RCC 7860 (cell line): ENCODE measurements at regions not wholly inside any gene's neighbourhood (a gene's known extent, or its start where the extent isn't known, plus 50 kb on each side); places are given as distances from the start of the nearest gene placed in this dataset.

Source experiments
- DNase-seq: peaks from one replicate; pipeline ENCODE4 v3.0.0-alpha.2; 2015; ENCODE audit warnings: low spot score
- FAIRE-seq: peaks from 2 replicates; lab custom pipeline; 2012; peaks lifted over from hg19 to GRCh38; lab: Jason Lieb, UNC

- DNase-seq (no peak), FAIRE-seq (no peak)
These were observed 225.0 kb upstream of the GRIP1 start for GRCh38 chr12:66903782-66904396.

- FAIRE-seq (no peak), DNase-seq (no peak)
These were observed 226.3 kb upstream of the GRIP1 start for GRCh38 chr12:66905201-66905600.

GRCh38 chr12:66910366-66910974, 231.6 kb upstream of the GRIP1 start:
- no peak for FAIRE-seq
- no peak for DNase-seq

GRCh38 chr12:66915306-66915904, 236.5 kb upstream of the GRIP1 start:
- FAIRE-seq (no peak), DNase-seq (no peak)

DNA sequence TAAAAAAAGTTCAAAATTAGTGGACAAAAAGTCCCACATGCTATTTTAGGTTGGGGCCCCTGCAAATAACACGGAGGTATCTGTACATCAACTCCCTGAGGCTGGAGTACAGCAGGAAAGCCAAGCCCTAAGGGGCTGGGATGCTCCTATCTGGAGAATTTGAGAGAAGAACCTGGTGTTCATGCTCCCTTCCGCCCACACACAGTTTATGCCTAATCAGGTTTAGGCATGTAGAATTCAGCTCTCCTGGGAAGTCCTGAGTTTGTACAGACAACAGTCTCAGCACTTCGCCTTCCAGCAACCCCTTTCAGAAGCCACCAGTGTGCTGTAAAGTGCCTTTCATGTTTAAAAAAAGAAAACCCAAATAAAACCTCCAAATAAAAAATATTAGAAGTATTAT, 237.3 kb upstream of the GRIP1 start:
- no peak for FAIRE-seq

DNA sequence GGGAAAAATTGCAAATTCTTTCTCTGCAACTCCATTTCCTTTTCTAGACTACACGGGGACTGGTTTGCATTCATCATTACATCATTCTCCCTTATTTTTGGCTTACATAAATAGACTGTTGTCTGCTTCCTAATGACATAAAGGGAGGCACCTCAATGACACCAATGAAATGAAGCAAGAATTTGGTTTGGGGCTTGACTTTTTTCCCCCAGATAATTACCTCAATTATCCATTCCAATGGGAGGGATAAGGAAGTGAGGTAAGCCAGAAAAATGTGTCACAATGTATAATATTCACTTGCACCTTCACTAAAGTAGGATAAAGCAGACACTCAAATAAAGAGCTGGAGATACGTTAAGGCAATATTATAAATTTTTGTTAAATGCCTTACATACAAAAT, 240.6 kb upstream of the GRIP1 start:
- FAIRE-seq (no peak), DNase-seq (no peak)

More for the DNA sequence above, 237.3 kb upstream of the GRIP1 start:
- no peak for DNase-seq

- no peak for DNase-seq
- FAIRE-seq, result no peak
These were observed 241.3 kb upstream of the GRIP1 start for GRCh38 chr12:66920205-66920604.

DNA sequence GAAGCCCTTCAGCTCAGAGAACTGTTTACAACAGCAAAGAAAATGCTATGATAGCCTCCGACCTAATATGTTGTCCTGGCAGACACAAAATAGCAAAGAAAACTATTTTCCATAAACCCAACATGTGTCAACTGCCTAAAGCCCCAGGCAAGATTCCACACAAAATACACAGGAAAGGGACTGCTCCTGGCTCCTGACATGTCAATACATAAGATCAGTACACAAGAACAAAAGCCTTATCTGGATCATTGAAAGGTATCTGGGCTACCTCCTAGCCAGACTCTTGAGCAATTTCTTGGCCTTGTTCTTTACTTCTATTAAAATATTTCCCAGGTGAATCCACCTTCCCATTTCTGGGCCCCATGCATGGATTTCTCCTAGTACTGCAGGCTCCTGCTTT, 242.3 kb upstream of the GRIP1 start:
- DNase-seq (no peak), FAIRE-seq (no peak)

GRCh38 chr12:66925083-66925482, 246.2 kb upstream of the GRIP1 start:
- no peak for FAIRE-seq
- no peak for DNase-seq

DNA sequence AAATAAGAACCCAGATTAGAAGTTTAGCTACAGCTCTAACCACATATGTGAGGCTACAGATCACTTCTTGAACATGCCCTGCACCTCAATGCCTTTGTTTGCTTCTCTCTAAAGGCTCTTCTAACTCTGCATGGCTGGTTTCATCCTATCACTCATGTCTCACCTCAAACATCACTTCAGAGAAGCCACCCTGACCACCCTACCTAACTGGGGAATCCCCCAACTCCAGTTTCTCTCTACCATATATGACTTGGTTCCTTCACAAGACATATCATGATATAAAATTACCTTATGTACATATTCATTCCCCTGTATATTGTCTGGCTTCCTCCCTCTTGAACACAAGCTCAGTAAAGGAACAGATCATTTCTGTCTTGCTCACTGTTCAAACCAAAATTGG, 250.2 kb upstream of the GRIP1 start:
- no peak for DNase-seq
- FAIRE-seq, result no peak

GRCh38 chr12:66931091-66931490, 252.2 kb upstream of the GRIP1 start:
- no peak for DNase-seq
- FAIRE-seq, result no peak

GRCh38 chr12:66932126-66932525, 253.2 kb upstream of the GRIP1 start:
- DNase-seq, result no peak
- FAIRE-seq, result no peak

DNA sequence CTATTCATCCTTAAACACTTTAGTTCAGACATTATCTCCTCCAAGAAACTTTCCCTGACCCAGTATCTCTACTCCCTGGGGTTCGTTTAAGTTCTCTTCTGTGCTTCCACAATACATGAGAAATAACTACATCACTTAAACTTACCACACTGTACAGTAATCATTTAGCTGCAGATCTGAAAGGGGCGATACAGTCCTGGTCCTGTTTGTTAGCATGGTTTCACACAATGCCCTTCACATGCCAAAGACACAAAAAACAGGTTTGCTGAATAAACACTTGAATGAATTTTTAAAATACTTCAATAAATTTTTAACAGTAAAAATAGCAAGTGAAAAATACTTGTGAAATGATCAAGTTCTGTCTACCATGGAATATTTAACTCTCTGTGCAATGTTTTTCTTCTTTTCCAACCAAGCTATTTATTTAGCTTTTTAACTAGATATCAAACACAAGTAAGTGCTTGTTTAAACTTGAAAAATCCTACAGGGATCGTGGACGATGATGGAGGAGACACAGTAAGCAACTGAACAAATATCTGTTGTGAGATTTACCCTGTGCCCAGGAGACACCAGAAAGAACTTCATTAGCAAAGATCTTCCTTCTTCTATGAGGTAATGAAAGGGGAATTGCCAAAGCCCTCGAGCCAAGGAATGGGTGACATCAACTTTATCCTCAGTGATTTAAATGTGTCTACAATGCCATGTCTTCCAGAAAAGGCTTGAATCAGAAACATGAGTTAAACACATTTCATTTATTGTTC, 255.6 kb upstream of the GRIP1 start:
- DNase-seq (no peak), FAIRE-seq (no peak)

DNA sequence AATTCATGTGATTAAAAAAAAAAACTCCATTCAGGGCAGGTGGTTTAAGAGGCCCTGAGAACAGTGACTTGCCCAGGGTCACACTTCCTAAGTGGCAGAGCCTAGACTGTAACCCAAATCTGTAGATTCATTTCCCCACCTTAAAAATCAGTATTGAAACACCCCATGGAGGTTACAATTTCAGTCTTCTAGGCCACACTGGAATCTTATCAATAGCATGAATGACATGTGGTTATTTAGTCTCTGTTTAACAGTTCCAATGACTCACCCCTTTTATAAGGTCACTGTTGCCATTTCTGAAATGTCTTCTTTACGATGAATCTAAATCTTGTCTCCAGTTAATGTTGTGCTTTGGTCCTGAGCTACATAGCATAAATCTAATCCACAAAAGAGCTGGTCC, 262.3 kb upstream of the GRIP1 start:
- no peak for DNase-seq
- no peak for FAIRE-seq

DNA sequence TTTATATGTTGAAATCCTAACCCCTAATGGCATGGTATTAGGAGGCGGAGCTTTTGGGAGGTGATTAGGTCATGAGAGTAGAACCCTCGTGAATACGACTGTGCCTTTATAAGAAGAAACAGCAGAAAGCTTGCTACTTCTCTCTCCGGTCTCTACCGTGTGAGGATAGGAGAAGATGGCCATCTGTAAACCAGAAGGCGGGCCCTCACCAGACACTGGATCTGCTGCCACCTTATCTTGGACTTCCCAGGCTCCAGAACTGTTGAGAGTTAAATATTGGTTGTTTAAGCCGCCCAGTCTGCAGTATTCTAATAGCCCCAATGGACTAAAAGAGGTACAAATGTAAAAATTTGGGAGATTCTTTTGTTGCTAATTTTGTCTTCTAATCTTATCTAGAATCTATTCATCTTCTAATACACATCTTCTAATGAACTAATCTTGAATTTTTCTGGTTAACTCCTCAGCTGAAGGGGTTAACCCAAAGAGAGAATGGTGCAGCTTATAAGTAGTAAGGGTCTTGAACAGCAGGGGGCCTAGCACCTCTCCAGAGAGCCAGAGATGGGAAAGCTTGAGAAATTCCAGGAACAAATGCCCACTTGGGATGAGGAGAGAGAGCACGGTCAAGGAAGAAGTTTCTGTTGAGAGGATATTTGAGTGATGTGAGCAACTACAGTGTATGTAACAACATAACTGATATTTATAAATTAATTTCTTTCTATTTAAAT, 264.0 kb upstream of the GRIP1 start:
- FAIRE-seq, result no peak
- no peak for DNase-seq

GRCh38 chr12:66944365-66944764, 265.5 kb upstream of the GRIP1 start:
- no peak for DNase-seq
- no peak for FAIRE-seq

DNA sequence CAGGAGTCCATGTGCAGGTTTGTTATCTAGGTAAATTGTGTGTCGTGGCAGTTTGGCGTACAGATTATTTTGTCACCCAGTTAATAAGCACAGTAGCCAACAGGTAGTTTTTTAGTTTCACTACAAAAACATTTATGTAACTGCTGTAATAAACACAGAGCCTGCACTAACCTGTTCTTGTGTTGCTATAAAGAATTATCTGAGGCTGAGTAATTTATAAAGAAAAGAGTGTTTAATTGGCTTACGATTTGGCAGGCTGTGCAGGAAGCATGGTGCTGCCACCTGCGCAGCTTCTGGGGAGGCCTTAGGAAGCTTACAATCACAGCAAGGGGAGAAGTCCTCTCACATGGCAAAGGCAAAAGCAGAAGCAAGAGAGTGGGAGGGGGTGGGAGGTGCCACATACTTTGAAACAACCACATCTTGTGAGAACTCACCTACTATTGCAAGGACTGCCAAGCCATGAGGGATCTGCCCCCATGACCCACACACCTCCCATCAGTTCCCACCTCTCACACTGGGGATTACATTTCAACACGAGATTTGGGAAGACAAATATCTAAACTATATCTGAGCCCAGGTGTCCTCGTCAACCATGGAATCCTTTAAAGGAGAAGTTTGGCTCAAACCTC, 266.4 kb upstream of the GRIP1 start:
- FAIRE-seq, result no peak

GRCh38 chr12:66947119-66947518, 268.2 kb upstream of the GRIP1 start:
- DNase-seq, result no peak
- no peak for FAIRE-seq

More for the DNA sequence above, 266.4 kb upstream of the GRIP1 start:
- DNase-seq, result no peak

DNA sequence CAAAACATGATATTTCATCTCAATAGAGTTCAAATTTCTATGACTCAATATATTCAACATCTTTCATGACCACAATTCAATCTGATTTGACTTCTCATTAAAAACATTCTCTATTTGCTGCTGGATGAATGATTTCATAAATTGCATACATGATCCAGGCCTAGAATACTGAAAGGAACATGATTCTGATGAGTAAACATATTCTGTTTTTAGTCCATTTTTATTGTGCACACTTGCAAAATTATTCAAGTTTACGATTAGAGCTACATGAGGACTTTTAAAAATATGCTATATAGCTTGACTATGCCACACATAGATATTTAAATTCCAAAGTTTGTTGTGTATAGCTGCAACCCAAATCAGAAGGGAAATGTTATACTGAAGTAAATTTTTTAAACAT, 273.8 kb upstream of the GRIP1 start:
- no peak for FAIRE-seq
- no peak for DNase-seq

DNA sequence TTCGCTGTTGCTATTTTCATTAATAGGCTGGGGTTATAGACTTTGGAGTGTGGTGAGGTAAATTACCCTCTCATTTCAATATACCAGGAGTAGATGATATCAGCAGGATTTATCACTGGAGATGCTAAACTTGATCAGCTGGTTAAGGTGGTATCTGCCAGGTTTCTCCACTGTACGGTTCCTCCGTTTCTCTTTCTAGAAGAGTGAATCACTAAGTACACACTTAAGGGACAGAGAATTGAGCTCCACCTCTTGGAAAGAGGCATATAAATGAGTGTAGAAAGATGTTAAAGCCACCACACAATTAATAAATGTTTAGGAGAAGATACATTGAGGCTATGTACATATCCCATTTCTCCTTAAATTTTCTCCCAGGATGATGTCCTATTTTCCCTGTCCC, 277.4 kb upstream of the GRIP1 start:
- FAIRE-seq (no peak), DNase-seq (no peak)

DNA sequence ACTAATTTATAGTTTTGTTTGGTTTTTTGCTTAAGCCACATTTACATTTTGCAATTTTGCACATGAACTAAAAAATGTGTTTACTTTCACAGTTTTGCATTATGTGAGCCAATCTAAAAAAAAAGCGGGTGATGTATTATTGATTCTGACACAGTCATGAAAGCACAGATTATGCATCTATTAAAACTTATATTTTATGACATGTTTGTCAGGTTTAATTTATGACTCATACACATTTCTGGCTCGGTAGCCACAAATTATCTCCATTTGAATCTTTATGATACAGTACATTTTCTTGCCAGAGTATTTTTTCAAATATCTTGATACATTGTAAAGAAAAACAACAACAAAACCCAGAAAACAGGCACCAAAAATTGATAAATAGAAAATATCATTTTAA, 280.4 kb upstream of the GRIP1 start:
- FAIRE-seq (no peak), DNase-seq (no peak)
